Mucosa of gallbladder (tissue), 1 donor: ENCODE measurements at regions not wholly inside any gene's neighbourhood (a gene's known extent, or its start where the extent isn't known, plus 50 kb on each side); places are given as distances from the start of the nearest gene placed in this dataset.

Source experiments
- DNase-seq: peaks from one replicate; pipeline ENCODE4 v3.0.0-alpha.2; 2020; ENCODE audit warnings: low spot score
- donor health status: DM: no; HTN: no; CAD: no.

GRCh38 chr12:127656266-127656665 lies 610.7 kb upstream of the TMEM132C start:
- DNase-seq = no peak

- DNase-seq = no peak
These were observed 609.9 kb upstream of the TMEM132C start for GRCh38 chr12:127657036-127657435.

- DNase-seq = no peak
These were observed 606.0 kb upstream of the TMEM132C start for GRCh38 chr12:127660961-127661360.

GRCh38 chr12:127663716-127664115 lies 603.3 kb upstream of the TMEM132C start:
- DNase-seq = no peak

- no peak for DNase-seq
These were observed 602.1 kb upstream of the TMEM132C start for GRCh38 chr12:127664901-127665300.

- DNase-seq = no peak
These were observed 599.8 kb upstream of the TMEM132C start for GRCh38 chr12:127667131-127667685.

- no peak for DNase-seq
These were observed 596.7 kb upstream of the TMEM132C start for GRCh38 chr12:127670294-127670693.

GRCh38 chr12:127670796-127671195 lies 596.2 kb upstream of the TMEM132C start:
- no peak for DNase-seq

GRCh38 chr12:127675936-127676335 lies 591.0 kb upstream of the TMEM132C start:
- no peak for DNase-seq

GRCh38 chr12:127677537-127678131 lies 589.3 kb upstream of the TMEM132C start:
- peak; percentile 70 for DNase-seq

- no peak for DNase-seq
These were observed 588.0 kb upstream of the TMEM132C start for GRCh38 chr12:127678945-127679344.

- no peak for DNase-seq
These were observed 586.5 kb upstream of the TMEM132C start for GRCh38 chr12:127680516-127680915.

GRCh38 chr12:127681151-127681754 lies 585.7 kb upstream of the TMEM132C start:
- no peak for DNase-seq

GRCh38 chr12:127685491-127685890 lies 581.5 kb upstream of the TMEM132C start:
- DNase-seq = no peak

GRCh38 chr12:127685931-127686330 lies 581.0 kb upstream of the TMEM132C start:
- no peak for DNase-seq

GRCh38 chr12:127687181-127687580 lies 579.8 kb upstream of the TMEM132C start:
- DNase-seq = no peak

- DNase-seq = no peak
These were observed 578.0 kb upstream of the TMEM132C start for GRCh38 chr12:127688906-127689428.

- no peak for DNase-seq
These were observed 576.8 kb upstream of the TMEM132C start for GRCh38 chr12:127690161-127690560.

GRCh38 chr12:127696963-127697362 lies 570.0 kb upstream of the TMEM132C start:
- no peak for DNase-seq

GRCh38 chr12:127703026-127703425 lies 563.9 kb upstream of the TMEM132C start:
- no peak for DNase-seq

GRCh38 chr12:127711108-127711507 lies 555.9 kb upstream of the TMEM132C start:
- DNase-seq = no peak

- DNase-seq = no peak
These were observed 554.4 kb upstream of the TMEM132C start for GRCh38 chr12:127712561-127712960.

- no peak for DNase-seq
These were observed 550.8 kb upstream of the TMEM132C start for GRCh38 chr12:127716166-127716565.
